OCI-LY1 (cell line): ENCODE measurements at regions not wholly inside any gene's neighbourhood (a gene's known extent, or its start where the extent isn't known, plus 50 kb on each side); places are given as distances from the start of the nearest gene placed in this dataset.

Experiments
- H2AFZ ChIP-seq: fragments of 200-600 bp; sonication (generic), shearing (Covaris generic); 2 replicates; pipeline ENCODE4 v1.6.0; 2014; ENCODE audit warnings: antibody characterized with exemption, mild to moderate bottlenecking, low read length
- H3F3A ChIP-seq: fragments of 200-600 bp; sonication (generic), shearing (Covaris generic); 2 replicates; pipeline ENCODE4 v1.6.0; 2014; ENCODE audit warnings: mild to moderate bottlenecking, antibody characterized with exemption, low read length, moderate library complexity; ENCODE audit not compliant: insufficient read depth
- H3K27ac ChIP-seq: fragments of 200-600 bp; sonication (generic); 2 replicates; pipeline ENCODE4 v1.5.1; 2014; ENCODE audit warnings: low read length, mixed run types, mild to moderate bottlenecking, low read depth; ENCODE audit not compliant: poor library complexity, severe bottlenecking
- H3K27me3 ChIP-seq: fragments of 200-600 bp; sonication (generic); 2 replicates; pipeline ENCODE4 v1.6.0; 2014; ENCODE audit warnings: antibody characterized with exemption, mild to moderate bottlenecking, low read length, moderate library complexity; ENCODE audit not compliant: insufficient read depth
- H3K36me3 ChIP-seq: fragments of 200-600 bp; sonication (generic); 2 replicates; pipeline ENCODE4 v1.6.1; 2014; ENCODE audit warnings: mild to moderate bottlenecking, antibody characterized with exemption, low read length, moderate library complexity, mixed read lengths; ENCODE audit not compliant: insufficient read depth
- H3K4me1 ChIP-seq: fragments of 200-600 bp; sonication (generic); 2 replicates; pipeline ENCODE4 v1.5.1; 2014; ENCODE audit warnings: mild to moderate bottlenecking, low read length, moderate library complexity; ENCODE audit not compliant: insufficient read depth, severe bottlenecking
- H3K4me2 ChIP-seq: fragments of 200-600 bp; sonication (generic), shearing (Covaris generic); 2 replicates; pipeline ENCODE4 v1.6.1; 2014; ENCODE audit warnings: low read length
- H3K4me3 ChIP-seq: fragments of 200-600 bp; sonication (generic); 2 replicates; pipeline ENCODE4 v1.5.1; 2014; ENCODE audit warnings: low read length, low read depth, mild to moderate bottlenecking, mixed read lengths; ENCODE audit not compliant: poor library complexity, severe bottlenecking
- H3K79me2 ChIP-seq: fragments of 200-600 bp; shearing (Covaris generic); 2 replicates; pipeline ENCODE4 v1.6.1; 2016; ENCODE audit warnings: mixed run types, low read length, mixed read lengths; ENCODE audit not compliant: insufficient read depth
- H3K9ac ChIP-seq: fragments of 200-600 bp; sonication (generic), shearing (Covaris generic); 2 replicates; pipeline ENCODE4 v1.6.1; 2014; ENCODE audit warnings: mild to moderate bottlenecking, low read length, mixed read lengths
- H3K9me2 ChIP-seq: fragments of 200-600 bp; sonication (generic), shearing (Covaris generic); 2 replicates; pipeline ENCODE4 v1.6.1; 2014; ENCODE audit warnings: low read depth, mild to moderate bottlenecking, low read length, mixed read lengths
- H3K9me3 ChIP-seq: fragments of 200-600 bp; shearing (Covaris generic); 2 replicates; pipeline ENCODE4 v1.6.1; 2014; ENCODE audit warnings: low read length, mixed read lengths
- H4K20me1 ChIP-seq: fragments of 200-600 bp; sonication (generic), shearing (Covaris generic); 2 replicates; pipeline ENCODE4 v1.6.0; 2016; ENCODE audit warnings: mild to moderate bottlenecking, low read length; ENCODE audit not compliant: insufficient read depth
- CTCF ChIP-seq: fragments of 200-600 bp; sonication (generic), shearing (Covaris generic); IDR thresholded peaks from 2 replicates; pipeline ENCODE4 v1.5.1; 2017; ENCODE audit warnings: mild to moderate bottlenecking, antibody characterized with exemption, low read length, moderate library complexity, mixed read lengths
- EZH2 ChIP-seq: fragments of 200-600 bp; sonication (generic), shearing (Covaris generic); IDR thresholded peaks from 2 replicates; pipeline ENCODE4 v1.8.0; 2017; ENCODE audit warnings: borderline replicate concordance, mixed run types, mild to moderate bottlenecking, antibody characterized with exemption, low read length, moderate library complexity, mixed read lengths

- Histone ChIP-seq H2AFZ (no peak overlapping the region), H3K9me3 (no peaks in the 10 kb centered on the region), H3K4me3 (no peak overlapping the region), H3K4me2 (no peak overlapping the region), H3K79me2 (peaks cover 4% of the 10 kb centered on the region; the same call in 1 of the 2 replicates), H3K27ac (peak overlapping the region; percentile 84), H3K9me2 (no peaks in the 10 kb centered on the region), H4K20me1 (no peaks in the 10 kb centered on the region), H3F3A (no peaks in the 10 kb centered on the region), H3K9ac (no peak overlapping the region), H3K27me3 (no peaks in the 10 kb centered on the region), H3K36me3 (no peaks in the 10 kb centered on the region), H3K4me1 (peaks cover 65% of the 10 kb centered on the region)
- no peak for TF ChIP-seq CTCF
- no peak for TF ChIP-seq EZH2
These were observed 51.3 kb downstream of the TET3 start for GRCh38 chr2:74036010-74036409.

DNA sequence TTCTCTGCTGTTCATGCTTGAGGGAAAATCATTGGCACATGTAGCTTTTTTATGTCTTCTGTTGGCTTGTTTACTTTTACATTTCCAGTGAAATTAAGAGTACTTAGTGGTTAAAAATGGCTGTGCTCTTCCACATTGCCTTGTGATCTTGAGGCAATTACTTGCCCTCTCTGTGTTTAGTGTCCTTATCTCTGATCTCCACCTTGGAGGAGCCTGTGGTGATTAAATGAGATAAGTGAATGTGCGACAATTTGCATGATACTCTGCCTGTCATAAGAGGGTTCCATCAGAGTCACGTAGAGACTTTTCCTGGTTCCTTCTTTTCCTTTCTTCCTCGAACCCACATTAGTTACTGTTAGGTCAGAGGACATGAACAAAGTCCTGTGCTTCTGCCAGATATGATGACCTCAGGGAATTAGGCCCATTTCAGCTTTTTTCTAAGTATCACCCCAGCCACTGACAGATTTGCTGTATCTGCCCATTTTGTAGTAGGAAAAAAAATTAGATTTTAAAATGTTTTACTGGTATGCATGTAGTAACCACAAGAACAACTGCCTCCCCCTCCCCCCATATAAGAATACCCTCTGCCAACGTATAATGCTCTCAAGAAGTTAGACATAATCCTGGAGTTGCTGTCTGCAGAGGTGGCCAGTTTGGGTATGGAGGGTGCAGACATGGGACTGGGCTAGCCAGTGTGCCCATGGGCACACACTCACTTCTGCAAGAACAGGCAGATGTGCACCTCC, 51.9 kb downstream of the TET3 start:
- no peaks in the 10 kb centered on the region for H3F3A ChIP-seq
- H3K4me3 ChIP-seq = no peak overlapping the region
- H3K9me2 ChIP-seq = no peaks in the 10 kb centered on the region
- H3K4me1 ChIP-seq = peaks cover 59% of the 10 kb centered on the region
- H3K27me3 ChIP-seq = no peaks in the 10 kb centered on the region
- no peaks in the 10 kb centered on the region for H3K9me3 ChIP-seq
- peaks cover 4% of the 10 kb centered on the region; the same call in 1 of the 2 replicates for H3K79me2 ChIP-seq
- H3K4me2 ChIP-seq = peak overlapping the region; percentile 42; the same call in 1 of the 2 replicates
- TF ChIP-seq CTCF (no peak), EZH2 (no peak)
- H4K20me1 ChIP-seq = no peaks in the 10 kb centered on the region
- H3K36me3 ChIP-seq = no peaks in the 10 kb centered on the region
- no peak overlapping the region; the same call in 1 of the 2 replicates for H3K9ac ChIP-seq
- peak overlapping the region; percentile 84 for H3K27ac ChIP-seq
- no peak overlapping the region for H2AFZ ChIP-seq

- no peaks in the 10 kb centered on the region for H3F3A ChIP-seq
- no peaks in the 10 kb centered on the region for H3K36me3 ChIP-seq
- H3K27ac ChIP-seq = peak overlapping the region; percentile 84
- no peaks in the 10 kb centered on the region for H4K20me1 ChIP-seq
- peaks cover 51% of the 10 kb centered on the region for H3K4me1 ChIP-seq
- H3K27me3 ChIP-seq = no peaks in the 10 kb centered on the region
- no peak overlapping the region for H3K4me3 ChIP-seq
- H3K9ac ChIP-seq = no peak overlapping the region; the same call in 1 of the 2 replicates
- H3K4me2 ChIP-seq = peak overlapping the region; percentile 42; the same call in 1 of the 2 replicates
- TF ChIP-seq EZH2 = no peak
- TF ChIP-seq CTCF = no peak
- no peaks in the 10 kb centered on the region for H3K9me3 ChIP-seq
- peaks cover 4% of the 10 kb centered on the region; the same call in 1 of the 2 replicates for H3K79me2 ChIP-seq
- H3K9me2 ChIP-seq = no peaks in the 10 kb centered on the region
- no peak overlapping the region for H2AFZ ChIP-seq
These were observed 52.7 kb downstream of the TET3 start for GRCh38 chr2:74037379-74037860.
